ENCODE measurements at regions not wholly inside any gene's neighbourhood (a gene's known extent, or its start where the extent isn't known, plus 50 kb on each side); places are given as distances from the start of the nearest gene placed in this dataset.

DNA sequence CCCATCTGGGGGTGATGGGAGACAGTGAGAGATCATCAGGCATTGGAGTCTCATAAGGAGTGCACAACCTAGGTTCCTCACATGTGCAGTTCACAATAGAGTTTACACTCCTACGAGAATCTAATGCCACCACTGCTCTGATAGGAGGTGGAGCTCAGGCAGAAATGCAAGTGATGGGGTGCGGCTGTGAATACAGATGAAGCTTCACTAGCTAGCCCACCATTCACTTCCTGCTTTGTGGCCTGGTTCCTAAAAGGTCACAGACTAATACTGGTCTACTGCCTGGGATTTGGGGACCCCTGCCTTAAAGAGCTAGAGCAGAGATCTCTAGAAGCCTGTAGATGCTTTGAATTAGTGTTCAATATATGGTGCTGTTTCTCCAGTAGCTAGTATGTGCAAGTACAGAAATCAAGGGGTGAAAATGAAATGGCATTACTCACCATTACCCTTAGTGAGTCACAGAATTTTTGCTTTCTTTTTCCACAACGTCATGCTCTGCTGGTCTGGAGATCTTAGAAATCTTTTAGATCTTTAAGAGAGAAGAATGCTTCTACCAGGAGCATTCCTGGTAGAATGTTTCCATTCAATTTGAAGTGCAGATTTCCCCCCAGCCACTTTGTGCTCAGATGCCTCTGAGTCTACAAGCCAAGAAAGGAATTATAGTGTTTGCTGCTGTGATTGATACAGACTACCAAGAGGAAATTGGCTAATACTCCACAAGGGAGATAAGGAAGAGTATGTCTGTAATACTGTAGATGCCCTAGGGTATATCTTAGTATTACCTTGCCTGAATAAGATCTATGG is 2301.2 kb downstream of the PCDH9 start:
- DNase-seq (ENCODE audit: low spot score), result no peak

DNA sequence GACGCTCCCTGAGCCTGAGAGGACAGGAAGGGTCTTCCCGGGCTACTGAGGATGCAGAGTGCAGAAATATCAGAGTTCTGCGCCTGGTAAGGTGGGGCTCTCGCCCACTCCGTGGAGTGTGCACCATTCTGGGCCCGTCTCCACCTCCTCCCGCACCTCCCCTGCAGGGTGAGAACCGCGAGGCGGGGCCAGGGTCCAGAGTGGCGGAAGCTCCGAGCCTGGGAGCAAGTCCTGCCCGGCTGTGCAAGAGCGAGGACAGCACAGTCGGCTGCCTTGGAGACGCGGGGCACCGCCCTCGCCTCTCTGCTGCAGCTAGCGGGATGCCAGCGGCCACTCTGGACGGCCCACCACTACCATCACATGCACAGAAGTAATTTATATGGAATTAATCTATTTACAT is 2304.4 kb downstream of the PCDH9 start:
- no peak for DNase-seq (ENCODE audit: low spot score)

DNA sequence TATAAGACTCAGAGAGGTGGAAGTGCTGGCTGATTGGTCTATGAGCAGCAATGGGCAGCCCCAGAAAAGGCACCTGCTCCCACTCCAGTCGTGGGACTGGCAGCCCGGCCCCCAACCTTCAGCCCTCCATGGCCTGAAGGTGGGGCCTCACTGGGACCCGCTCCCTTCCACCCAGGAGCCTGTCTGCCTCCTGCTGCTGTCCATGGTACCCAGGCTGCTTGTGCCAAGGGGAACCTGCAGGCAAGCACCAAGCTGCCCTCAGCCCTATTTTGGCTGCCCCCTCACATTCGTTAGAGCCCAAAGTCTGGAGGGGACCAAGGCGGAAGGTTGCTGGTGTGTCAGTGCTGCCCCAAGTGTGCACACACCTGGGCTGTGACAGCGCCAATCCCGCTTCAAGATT is 2304.9 kb downstream of the PCDH9 start:
- no peak for DNase-seq (ENCODE audit: low spot score)

DNA sequence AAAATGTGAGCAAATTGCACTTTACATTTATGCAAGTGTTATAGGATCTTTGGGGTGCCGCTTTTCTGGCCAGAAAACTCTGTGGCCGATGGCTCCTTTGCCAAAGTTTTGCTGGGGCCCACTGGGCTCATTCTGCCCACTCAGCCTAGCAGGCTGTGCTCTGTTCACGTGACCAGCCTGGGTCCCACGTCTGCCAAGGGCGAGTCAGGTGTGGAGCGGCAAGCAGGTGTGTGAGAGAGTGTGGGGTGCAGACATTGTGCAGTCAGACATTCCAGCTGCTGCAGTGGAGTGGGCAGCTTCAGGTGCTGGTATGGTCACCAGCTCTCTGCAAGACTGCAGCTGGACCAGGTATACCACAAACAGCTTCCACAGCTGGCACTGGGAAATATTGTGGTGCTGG is 2305.7 kb downstream of the PCDH9 start:
- DNase-seq (ENCODE audit: low spot score), result no peak

DNA sequence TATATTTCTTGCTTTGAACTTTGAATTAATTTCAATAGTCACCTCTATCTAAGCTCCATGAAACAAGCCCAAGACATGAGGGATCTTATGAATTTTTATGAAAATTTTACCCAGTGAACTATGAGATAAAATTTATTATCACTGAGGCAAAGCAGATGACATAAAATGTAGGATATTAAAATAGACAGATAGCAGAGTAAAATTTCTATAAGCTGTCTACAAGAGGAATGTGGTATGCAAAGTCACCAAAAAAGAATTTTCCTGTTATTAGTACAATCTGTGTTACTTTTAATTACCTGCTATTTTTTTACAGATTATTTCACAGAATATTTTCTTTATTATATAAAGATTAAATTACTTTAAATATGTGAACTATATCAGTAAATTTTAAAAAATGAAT is 2312.6 kb downstream of the PCDH9 start:
- no peak for DNase-seq (ENCODE audit: low spot score)

DNA sequence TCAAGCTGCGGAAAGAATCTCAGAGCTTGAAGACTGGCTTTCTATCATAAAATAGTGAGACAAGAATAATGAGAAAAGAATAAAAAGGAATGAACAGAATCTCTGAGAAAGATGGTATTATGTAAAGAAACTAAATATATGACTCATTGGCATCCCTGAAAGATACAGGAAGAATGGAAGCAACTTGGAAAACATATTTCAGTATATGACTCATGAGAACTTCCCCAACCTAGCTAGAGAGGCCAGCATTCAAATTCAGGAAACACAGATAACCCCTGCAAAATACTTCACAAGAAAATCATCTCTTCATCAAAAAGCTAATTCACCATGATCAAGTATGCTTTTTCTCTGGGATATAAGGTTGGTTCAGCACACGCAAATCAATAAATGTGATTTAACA is 2318.0 kb downstream of the PCDH9 start:
- no peak for DNase-seq (ENCODE audit: low spot score)

DNA sequence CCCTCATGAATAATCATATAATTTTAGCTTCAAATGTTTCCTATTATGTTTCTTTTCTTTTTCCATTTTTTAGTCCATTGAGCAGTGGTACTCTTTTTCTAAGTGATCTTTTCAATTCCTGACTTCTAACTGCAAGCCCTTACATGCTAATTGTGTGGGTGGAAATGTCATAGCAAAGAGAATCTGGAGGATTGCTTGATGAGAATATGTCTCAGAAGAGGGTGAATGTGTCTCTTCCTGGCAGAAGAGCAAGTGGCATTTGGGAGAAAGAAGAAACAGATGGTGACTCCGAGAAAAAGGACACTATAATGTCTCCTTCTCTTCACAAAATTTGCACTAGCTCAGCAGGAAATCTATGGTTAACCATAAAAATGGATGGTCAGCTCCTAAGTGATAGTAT is 2320.0 kb downstream of the PCDH9 start:
- no peak for DNase-seq (ENCODE audit: low spot score)

DNA sequence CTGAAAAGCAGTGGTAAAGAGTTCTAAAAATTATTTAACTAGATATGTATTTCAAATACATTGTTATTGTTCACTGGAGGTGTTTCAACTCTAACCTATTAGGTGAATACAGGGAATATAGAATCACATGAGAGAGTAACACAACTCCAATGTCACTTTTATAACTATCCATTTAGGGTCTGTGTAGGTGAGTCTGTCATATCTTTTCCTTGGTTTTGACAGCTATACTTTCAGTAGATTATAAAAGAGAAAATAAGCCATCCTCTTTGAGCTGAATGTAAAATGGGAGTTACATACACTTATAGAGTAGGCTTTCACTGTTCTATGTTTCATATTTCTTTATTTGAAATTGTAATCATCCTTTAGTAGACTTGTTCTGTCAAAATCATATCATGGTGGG is 2321.0 kb downstream of the PCDH9 start:
- DNase-seq (ENCODE audit: low spot score), result no peak

DNA sequence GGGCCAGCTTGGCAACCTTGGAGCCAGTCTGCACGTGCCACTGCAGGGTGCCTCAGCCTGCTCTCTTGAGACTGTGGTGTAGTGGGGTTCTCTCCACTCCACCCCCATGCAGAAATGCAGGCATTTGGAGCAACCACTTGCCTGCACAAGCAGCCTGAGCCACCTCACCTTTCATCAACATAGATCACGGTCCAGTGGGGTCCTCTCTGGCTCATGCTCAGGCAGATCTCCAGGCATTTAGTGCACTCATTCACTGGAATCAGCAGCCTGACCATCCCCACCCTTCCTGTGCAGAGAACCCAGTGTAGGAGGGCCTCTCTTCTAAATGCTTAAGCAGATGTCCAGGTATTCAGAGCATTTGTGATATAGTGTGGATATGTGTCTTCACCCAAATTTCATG is 2330.1 kb downstream of the PCDH9 start:
- DNase-seq (ENCODE audit: low spot score), result no peak

DNA sequence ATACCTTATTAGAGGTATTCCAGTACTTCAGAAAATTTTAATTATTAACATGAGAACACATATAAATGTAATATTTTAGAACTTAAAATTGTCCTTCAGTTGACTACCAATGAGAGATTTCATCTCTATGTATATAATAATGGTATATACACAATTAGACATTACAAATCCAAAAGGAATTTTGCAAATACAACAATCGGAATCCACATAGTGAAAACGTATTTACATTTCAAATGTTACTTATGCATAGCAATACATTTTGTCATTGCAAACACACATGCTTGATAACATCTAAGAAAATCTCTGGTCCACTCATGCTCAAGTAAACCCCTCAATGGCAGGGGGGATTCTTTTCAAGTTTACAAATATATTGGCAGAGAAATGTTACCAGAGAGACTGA is 2345.2 kb downstream of the PCDH9 start:
- DNase-seq (ENCODE audit: low spot score), result no peak

DNA sequence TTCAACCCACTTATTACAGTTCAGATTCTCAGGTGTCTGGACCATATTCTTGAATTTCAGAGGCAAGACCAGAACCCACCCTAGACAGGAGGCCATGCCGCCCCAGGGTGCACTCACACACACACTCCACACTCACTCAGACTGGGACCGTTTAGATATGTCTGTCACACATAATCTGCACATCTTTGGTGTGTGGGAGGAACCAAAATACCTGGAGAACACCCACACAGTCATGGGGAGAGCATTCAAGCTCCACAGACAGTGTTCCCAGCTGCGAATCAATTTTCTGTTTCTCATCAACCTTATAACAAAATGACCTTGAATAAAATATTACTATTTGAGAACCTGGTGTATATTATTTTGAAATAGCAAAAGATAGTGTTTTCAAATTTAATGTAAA is 2353.0 kb downstream of the PCDH9 start:
- DNase-seq (ENCODE audit: low spot score), result no peak

DNA sequence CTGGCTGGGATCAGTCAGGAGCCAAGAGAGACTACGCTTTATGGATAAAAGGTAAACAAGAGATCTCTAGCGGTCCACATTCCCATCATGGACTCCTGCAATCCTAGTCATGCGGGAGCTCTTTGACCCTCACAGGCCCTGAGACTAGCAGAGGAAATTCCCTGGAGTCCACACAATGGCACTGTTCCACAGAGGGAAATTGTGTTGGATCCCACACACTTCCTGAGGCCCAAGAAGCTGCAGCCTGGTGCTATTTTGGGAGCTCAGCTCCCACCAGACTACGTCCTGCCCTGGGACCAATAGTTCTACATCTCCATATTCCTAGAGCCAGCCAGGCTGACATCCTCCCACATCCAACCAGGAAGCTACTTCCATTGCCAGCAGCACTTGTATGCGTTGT is 2358.4 kb downstream of the PCDH9 start:
- DNase-seq (ENCODE audit: low spot score), result no peak

DNA sequence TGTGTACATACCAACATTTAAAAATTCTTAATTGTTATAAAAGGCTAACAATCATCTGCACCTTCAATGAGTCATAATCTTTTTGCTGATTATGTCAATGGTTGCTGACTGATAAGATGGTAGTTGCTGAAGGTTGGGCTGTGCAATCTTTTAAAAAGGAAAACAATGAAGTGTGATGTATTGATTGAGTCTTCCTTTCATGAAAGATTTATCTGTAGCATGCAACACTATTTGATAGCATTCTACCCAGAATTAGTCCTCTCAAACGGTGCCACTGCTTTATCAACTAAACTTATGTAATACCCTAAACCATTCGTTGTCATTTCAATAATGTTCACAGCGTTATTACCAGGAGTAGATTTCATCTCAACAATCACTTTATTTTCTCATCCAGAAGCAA is 2360.6 kb downstream of the PCDH9 start:
- DNase-seq (ENCODE audit: low spot score), result no peak

DNA sequence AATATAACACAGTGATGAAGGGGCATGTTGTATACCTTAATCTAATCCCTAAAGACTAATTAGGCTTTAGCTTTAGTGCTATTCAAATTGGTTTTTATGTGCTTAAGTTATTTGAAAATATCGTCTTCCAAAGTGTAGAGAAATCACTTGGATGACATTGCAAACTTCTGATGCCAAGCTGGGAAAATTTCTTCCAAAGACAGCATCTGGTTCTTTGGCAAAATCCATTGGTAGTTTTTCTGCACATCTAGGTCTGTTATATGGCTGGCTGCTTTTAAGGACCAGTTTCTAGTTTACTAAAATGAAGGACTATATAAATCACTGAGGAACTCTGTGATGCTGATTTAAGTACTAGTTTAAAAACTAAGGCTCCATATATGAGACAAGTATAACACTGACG is 2362.3 kb downstream of the PCDH9 start:
- no peak for DNase-seq (ENCODE audit: low spot score)

DNA sequence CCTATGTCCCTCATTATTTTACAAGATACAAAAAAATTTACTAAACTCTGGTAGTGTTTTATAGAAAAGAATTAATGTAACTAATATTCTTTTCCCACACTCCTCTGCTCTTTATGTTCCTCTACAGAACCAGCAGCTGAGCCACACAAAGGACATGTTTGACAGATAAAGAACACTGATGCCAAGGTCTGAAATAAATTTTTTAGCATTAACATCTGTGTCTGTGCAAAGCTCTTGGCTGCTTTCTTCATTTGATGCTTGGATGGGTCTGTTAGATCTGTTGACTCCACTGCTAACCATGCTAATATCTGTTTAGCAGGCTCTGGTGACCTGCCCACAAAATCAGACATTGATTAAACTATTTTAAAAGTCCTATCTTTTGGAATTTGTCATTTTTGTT is 2363.8 kb downstream of the PCDH9 start:
- no peak for DNase-seq (ENCODE audit: low spot score)

DNA sequence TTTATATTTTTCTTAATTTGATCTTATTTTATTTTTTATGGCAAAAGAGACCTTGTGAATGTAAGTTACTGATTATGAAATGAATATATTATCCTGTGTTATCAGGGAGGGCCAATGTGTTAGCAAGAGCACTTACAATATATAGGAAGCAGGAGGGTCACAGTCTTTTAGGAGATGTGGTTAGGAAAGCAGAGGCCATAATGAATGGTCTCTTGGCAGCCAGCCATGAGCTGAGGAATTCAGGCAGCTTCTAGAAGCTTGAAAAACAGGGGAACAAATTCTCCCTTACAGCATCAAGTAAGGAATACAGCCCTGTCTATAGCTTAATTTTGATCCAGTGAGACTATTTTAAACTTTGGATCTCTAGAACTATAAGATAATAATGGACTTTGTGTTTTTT is 2374.6 kb downstream of the PCDH9 start:
- no peak for DNase-seq (ENCODE audit: low spot score)

DNA sequence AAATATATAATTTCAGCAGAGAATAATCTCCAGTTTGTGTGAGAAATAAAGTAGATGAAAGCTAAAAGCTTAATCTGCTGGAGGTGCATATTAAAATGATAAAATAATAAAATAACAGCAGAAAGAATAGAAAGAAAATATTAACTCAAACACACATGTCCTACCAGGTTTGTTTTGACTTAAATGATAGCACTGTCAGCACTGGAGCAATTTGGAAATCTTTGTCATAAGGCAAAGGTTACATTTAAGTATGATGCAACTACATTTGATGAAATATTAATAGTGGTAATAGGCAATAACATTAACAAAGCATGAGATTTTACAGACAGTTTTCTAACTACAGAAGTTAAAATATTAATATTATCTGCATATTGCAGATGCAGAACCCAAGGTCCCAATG is 2380.1 kb downstream of the PCDH9 start:
- no peak for DNase-seq (ENCODE audit: low spot score)

DNA sequence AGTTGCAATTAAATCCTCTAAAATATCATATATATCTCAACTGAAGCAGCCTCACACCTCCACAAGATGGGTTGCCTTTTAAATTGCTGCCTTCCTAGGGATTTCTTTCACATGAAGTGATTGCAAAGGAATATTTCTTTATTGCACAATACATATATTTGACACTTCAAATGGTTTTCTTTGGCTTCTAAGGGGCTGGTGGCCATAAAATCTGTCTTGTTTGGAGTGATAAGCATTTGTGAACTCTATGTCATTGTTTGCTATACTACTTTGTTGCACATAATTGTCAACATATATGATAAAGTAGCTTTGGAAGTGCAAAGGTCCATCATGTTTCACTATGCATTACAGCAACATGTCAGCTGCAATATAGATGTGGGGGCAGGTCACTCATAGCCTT is 2380.9 kb downstream of the PCDH9 start:
- DNase-seq (ENCODE audit: low spot score), result no peak

DNA sequence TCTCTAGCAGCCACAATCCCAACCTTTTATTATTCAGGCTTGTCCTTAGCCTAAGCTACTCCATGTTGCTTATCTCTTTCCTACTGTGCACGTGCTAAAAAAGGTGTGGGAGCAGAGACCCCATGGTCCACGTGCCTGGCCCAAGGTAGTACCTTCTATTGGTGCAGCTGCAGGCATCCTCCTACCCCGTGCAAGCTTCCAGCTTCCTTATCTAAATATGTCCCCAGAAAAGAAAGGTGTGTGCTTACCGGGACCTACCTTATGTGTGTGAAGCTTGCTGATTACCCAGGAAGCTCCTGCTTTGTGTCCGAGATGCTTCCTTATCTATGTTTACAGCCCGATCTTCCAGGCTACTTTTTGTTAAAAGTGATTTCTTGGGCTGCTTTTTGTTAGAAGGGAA is 2382.4 kb downstream of the PCDH9 start:
- DNase-seq (ENCODE audit: low spot score), result no peak

DNA sequence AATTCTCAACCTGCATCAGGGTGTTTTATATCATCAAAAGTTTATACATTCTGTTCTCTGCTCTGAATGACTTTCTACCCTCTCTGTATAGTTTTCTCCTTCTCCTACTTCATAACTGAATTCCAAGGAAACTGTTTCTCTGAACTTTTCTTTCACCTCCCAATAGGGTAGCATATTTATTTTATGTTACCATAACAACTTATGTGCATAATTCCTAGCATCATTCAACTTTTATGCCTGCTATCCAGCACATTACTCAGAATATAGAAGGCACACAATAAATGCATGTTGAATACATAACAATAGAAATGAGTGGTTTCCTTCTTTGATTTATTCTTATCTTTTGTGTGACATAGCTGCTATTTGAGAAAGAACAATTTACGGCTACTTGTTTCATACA is 2385.0 kb downstream of the PCDH9 start:
- DNase-seq (ENCODE audit: low spot score), result no peak

DNA sequence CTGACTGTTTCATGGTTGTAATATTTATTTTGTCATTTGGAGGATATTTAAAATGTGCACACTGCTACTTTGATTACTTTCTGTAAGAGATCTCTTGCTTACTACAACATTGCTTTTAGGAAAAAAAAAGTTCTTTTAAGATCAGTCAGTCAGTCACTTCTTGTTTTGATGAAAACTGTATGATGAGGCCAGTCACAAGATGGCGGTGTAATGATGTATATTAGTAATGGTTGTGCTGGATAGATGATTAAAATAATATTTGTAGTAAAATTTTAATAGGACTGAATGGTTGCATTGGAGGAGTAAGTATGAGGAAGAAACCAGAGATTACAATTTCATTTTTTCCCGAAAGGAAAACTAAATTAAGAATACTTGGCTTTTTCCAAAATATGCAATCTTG is 2411.1 kb downstream of the PCDH9 start:
- no peak for DNase-seq (ENCODE audit: low spot score)

DNA sequence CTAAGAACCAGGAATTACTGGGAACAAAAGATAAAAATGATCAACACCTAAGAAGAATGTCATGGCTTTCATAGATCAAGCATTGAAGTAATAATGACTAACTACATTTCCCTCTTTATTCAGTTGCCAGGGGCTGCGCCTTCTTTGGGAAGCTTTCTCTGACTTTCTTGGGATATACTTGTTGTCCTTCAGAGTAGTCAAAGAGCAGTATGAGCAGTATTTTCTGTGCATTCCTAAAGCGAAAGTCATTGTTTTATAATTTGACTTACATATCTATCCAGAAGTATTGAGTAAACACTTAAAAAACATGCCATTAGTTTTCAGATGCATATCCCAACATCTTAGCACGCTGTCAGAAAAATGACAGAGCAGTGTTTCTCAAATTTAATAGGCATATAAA is 2412.4 kb downstream of the PCDH9 start:
- DNase-seq (ENCODE audit: low spot score), result no peak

DNA sequence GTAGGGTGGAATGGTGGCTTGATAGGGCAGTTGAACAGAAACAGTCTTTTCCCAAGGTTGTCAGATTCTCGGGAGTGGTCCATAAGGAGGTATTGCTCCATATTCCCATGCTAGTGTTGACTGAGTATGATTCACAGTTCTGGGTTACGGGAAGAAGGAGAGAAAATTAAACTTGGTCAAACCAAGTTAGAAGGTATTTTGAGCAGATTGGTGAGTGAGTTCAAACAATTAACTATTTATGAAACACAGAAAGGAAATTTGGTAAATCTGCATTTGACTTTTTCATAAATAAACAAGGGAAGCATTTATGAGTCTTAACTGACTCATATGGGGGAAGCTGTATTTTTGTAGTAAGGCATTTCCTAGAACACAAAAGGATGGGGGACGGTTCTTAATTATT is 2419.4 kb downstream of the PCDH9 start:
- DNase-seq (ENCODE audit: low spot score), result no peak

DNA sequence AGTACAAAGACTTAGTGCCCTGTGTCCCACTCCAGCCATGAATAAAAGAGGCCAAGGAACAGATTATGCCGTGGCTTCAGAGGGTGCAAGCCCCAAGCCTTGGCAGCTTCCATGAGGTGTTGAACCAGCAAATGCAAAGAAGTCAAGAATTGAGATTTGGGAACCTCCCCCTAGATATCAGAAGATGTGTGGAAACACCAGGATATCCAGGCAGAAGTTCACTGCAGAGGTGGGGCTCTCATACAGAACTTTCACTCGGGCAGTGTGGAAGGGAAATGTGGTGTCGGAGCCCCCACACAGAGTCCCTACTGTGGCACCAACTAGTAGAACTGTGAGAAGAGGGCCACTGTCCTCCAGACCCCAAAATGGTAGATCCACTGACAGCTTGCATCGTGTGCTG is 2421.4 kb downstream of the PCDH9 start:
- no peak for DNase-seq (ENCODE audit: low spot score)

Measured in SK-N-DZ (cell line).